ENCODE measurements at regions not wholly inside any gene's neighbourhood (a gene's known extent, or its start where the extent isn't known, plus 50 kb on each side); places are given as distances from the start of the nearest gene placed in this dataset.

GRCh38 chr18:64720781-64721464 is 572.0 kb upstream of the LINC00305 start:
- TF ChIP-seq RAD21 (CRISPR knock-in tag; conservative IDR thresholded peaks at IDR 0.05 in 1 of 2, IDR thresholded peaks at IDR 0.05 in 1 of 2) (no peak), RNF2 (IDR thresholded peaks at IDR 0.05) (no peak)

All from K562 (cell line).